Karpas-422 (cell line): ENCODE measurements at regions not wholly inside any gene's neighbourhood (a gene's known extent, or its start where the extent isn't known, plus 50 kb on each side); places are given as distances from the start of the nearest gene placed in this dataset.
"Not testable (repeated sequence)": the region's sequence is repeated elsewhere in the genome, so short reads cannot be mapped to it uniquely, and the experiment has no call there.

Experiments used
- DNase-seq: peaks from one replicate; pipeline ENCODE4 v3.0.0-alpha.2; 2015
- H2AFZ ChIP-seq: fragments of 200-600 bp; sonication (generic); 2 replicates; pipeline ENCODE4 v1.6.1; 2014; ENCODE audit warnings: antibody characterized with exemption, low read length, mixed read lengths
- H3K27ac ChIP-seq: fragments of 200-600 bp; sonication (generic); 2 replicates; pipeline ENCODE4 v1.5.1; 2014; ENCODE audit warnings: mild to moderate bottlenecking, low read length, moderate library complexity
- H3K27me3 ChIP-seq: fragments of 200-600 bp; sonication (generic); 2 replicates; pipeline ENCODE4 v1.6.1; 2014; ENCODE audit warnings: low read length, mixed read lengths
- H3K36me3 ChIP-seq: fragments of 200-600 bp; sonication (generic); 2 replicates; pipeline ENCODE4 v1.6.1; 2014; ENCODE audit warnings: low read length, mixed read lengths; ENCODE audit not compliant: insufficient read depth
- H3K4me1 ChIP-seq: fragments of 200-600 bp; sonication (generic); 2 replicates; pipeline ENCODE4 v1.6.1; 2014; ENCODE audit warnings: mild to moderate bottlenecking, low read length, mixed read lengths
- H3K4me2 ChIP-seq: fragments of 200-600 bp; sonication (generic); 2 replicates; pipeline ENCODE4 v1.6.1; 2014; ENCODE audit warnings: low read length, low read depth, mild to moderate bottlenecking; ENCODE audit not compliant: poor library complexity, severe bottlenecking
- H3K4me3 ChIP-seq: fragments of 200-600 bp; sonication (generic); 2 replicates; pipeline ENCODE4 v1.5.1; 2014; ENCODE audit warnings: mild to moderate bottlenecking, antibody characterized with exemption, low read length, mixed read lengths
- H3K79me2 ChIP-seq: fragments of 200-600 bp; sonication (generic); 2 replicates; pipeline ENCODE4 v1.6.1; 2014; ENCODE audit warnings: mild to moderate bottlenecking, low read length, mixed read lengths
- H3K9ac ChIP-seq: fragments of 200-600 bp; sonication (generic); 2 replicates; pipeline ENCODE4 v1.6.0; 2014; ENCODE audit warnings: low read length
- H3K9me2 ChIP-seq: fragments of 200-600 bp; sonication (generic), shearing (Covaris generic); replicated peaks from 2 replicates; pipeline ENCODE4 v1.6.0; 2014; ENCODE audit warnings: mild to moderate bottlenecking, low read length, moderate library complexity; ENCODE audit not compliant: insufficient read depth
- H3K9me3 ChIP-seq: fragments of 300-700, 200-600 bp; sonication (generic); 2 replicates; pipeline ENCODE4 v1.6.1; 2014; ENCODE audit warnings: low read length, mixed read lengths
- H4K20me1 ChIP-seq: fragments of 200-600 bp; sonication (generic); 2 replicates; pipeline ENCODE4 v1.6.1; 2014; ENCODE audit warnings: mild to moderate bottlenecking, antibody characterized with exemption, low read length, low read depth; ENCODE audit not compliant: insufficient read depth

DNA sequence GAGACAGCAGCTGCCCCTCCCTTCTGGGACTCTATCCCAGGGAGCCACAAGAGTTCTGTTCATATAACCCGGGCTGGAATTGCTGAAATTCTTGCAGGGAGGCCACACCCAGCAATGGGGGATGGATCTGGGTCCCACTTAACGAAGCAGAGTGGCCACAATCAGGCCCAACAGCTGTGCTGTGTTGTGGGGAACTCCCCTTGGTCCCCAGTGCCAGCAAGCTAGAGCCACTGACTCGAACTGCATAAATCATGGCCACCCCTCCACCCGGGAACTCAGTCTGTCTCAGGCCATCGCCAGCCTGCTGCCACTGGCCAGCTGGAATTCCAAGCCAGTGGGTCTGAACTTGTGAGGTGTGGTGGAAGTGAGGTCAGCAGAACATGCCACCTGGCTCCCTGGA is 111.1 kb downstream of the KLF8 start:
- no peak overlapping the region for H3K27ac ChIP-seq
- H3K4me2 ChIP-seq, result no peak overlapping the region
- no peaks in the 10 kb centered on the region for H3K9me3 ChIP-seq
- H3K4me3 ChIP-seq, result no peak overlapping the region
- no peak overlapping the region for H2AFZ ChIP-seq
- DNase-seq, result no peak
- no peak overlapping the region for H3K9ac ChIP-seq
- no peaks in the 10 kb centered on the region for H3K9me2 ChIP-seq
- no peaks in the 10 kb centered on the region for H3K36me3 ChIP-seq
- no peaks in the 10 kb centered on the region for H3K4me1 ChIP-seq
- H3K79me2 ChIP-seq, result no peaks in the 10 kb centered on the region
- no peaks in the 10 kb centered on the region for H3K27me3 ChIP-seq
- no peaks in the 10 kb centered on the region for H4K20me1 ChIP-seq

DNA sequence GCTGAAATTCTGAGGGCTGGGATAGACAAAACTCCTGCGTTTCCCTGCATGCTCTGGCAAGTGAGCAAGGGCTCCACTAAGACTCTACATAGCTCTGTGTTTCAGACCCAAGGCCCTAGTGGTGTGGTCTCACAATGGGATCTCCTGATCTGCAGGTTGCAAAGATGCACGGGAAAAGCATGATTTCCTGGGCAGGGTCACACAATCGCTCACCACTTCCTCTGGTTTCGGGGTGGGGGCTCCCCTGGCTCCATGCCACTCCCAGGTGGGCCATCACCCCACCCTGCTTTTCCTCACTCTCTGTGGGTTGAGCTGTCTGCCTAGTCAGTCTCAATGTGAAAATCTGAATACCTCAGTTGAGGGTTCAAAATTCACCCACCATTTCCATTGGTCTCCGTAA is 111.5 kb downstream of the KLF8 start:
- Histone ChIP-seq H2AFZ (no peak overlapping the region), H3K4me3 (no peak overlapping the region), H3K27me3 (no peaks in the 10 kb centered on the region), H3K4me1 (no peaks in the 10 kb centered on the region), H3K27ac (no peak overlapping the region), H3K4me2 (no peak overlapping the region), H3K9me3 (no peaks in the 10 kb centered on the region), H3K9ac (no peak overlapping the region), H3K79me2 (no peaks in the 10 kb centered on the region), H3K9me2 (no peaks in the 10 kb centered on the region), H3K36me3 (no peaks in the 10 kb centered on the region), H4K20me1 (no peaks in the 10 kb centered on the region)
- no peak for DNase-seq

DNA sequence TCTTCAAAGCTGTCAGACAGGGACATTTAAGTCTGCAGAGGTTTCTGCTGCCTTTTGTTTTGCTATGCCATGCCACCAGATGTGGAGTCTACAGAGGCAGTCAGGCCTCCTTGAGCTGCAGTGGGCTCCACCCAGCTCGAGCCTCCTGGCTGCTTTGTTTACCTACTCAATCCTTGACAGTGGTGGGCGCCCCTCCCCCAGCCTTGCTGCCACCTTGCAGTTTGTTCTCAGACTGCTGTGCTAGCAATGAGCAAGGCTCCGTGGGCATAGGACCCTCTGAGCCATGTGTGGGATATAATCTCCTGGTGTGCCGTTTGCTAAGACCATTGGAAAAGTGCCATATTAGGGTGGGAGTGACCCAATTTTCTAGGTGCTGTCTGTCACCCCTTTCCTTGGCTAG is 126.0 kb downstream of the KLF8 start:
- DNase-seq, H3K36me3 ChIP-seq, H3K27ac ChIP-seq, H3K4me3 ChIP-seq, H3K4me1 ChIP-seq, H3K9ac ChIP-seq, H3K4me2 ChIP-seq, H3K27me3 ChIP-seq, H3K9me2 ChIP-seq, H3K9me3 ChIP-seq, H2AFZ ChIP-seq, H3K79me2 ChIP-seq, H4K20me1 ChIP-seq: not testable (repeated sequence)

DNA sequence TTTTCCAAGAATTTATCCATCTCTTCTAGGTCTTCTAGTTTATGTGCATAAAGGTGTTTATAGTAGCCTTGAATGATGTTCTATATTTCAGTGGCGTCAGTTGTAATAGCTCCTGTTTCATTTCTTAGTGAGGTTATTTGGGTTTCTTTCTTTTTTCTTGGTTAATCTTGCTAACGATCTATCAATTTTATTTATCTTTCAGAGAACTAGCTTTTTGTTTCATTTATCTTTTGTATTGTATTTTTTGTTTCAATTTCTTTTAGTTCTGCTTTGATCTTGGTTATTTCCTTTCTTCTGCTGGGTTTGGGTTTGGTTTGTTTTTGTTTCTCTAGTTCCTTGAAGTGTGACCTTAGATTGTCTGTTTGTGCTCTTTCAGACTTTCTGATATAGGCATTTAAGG is 133.0 kb downstream of the KLF8 start:
- not testable (repeated sequence) for H3K27me3 ChIP-seq, H2AFZ ChIP-seq, DNase-seq, H3K36me3 ChIP-seq, H3K9ac ChIP-seq, H3K4me2 ChIP-seq, H3K9me3 ChIP-seq, H3K79me2 ChIP-seq, H3K4me1 ChIP-seq, H3K27ac ChIP-seq, H4K20me1 ChIP-seq, H3K4me3 ChIP-seq, H3K9me2 ChIP-seq

DNA sequence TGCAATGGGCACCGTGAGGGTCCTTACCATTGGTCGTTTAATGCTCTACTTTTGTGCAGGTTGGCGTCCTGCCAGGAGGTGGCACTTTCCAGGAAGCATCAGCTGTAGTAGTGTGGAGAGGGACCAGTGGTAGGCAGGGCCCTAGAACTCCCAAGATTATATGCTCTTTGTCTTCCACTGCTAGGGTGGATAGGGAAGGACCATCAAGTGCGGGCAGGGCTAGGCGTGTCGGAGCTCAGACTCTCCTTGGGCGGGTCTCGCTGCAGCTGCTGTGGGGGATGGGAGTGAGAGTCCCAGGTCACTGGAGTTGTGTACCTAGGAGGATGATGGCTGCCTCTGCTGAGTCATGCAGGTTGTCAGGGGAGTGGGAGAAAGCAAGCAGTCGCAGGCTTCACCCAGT is 134.7 kb downstream of the KLF8 start:
- no peaks in the 10 kb centered on the region for H4K20me1 ChIP-seq
- no peaks in the 10 kb centered on the region for H3K9me2 ChIP-seq
- H3K27ac ChIP-seq, result no peak overlapping the region
- H3K9me3 ChIP-seq, result no peaks in the 10 kb centered on the region
- no peaks in the 10 kb centered on the region for H3K4me1 ChIP-seq
- H3K4me2 ChIP-seq, result no peak overlapping the region
- H3K4me3 ChIP-seq, result no peak overlapping the region
- DNase-seq, result no peak
- no peaks in the 10 kb centered on the region for H3K27me3 ChIP-seq
- H2AFZ ChIP-seq, result no peak overlapping the region
- no peaks in the 10 kb centered on the region for H3K36me3 ChIP-seq
- no peaks in the 10 kb centered on the region for H3K79me2 ChIP-seq
- H3K9ac ChIP-seq, result no peak overlapping the region

DNA sequence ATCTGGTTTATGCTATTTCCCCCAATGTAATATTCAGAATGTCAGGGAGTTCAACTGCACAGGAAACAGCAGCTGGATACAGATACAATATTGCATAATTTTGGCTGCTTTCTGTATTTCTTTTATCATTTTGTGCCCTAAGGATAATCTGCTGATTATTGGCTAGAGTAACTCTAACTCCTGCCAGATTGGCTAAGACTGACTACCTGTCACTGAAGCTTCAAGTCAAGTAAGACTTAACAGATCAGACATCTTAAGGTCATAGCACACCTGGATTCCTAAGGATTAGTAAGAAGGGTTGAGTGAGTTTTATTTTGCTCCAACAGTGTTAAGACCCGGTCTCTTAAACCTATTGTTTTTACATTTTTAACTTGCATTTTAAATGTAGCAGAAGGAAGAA is 136.8 kb downstream of the KLF8 start:
- Histone ChIP-seq H4K20me1 (no peaks in the 10 kb centered on the region), H3K27me3 (no peaks in the 10 kb centered on the region), H3K4me2 (no peak overlapping the region), H3K36me3 (no peaks in the 10 kb centered on the region), H3K9me2 (no peaks in the 10 kb centered on the region), H2AFZ (no peak overlapping the region), H3K4me3 (no peak overlapping the region), H3K79me2 (no peaks in the 10 kb centered on the region), H3K27ac (no peak overlapping the region), H3K9me3 (no peaks in the 10 kb centered on the region), H3K4me1 (no peaks in the 10 kb centered on the region), H3K9ac (no peak overlapping the region)
- DNase-seq, result no peak

DNA sequence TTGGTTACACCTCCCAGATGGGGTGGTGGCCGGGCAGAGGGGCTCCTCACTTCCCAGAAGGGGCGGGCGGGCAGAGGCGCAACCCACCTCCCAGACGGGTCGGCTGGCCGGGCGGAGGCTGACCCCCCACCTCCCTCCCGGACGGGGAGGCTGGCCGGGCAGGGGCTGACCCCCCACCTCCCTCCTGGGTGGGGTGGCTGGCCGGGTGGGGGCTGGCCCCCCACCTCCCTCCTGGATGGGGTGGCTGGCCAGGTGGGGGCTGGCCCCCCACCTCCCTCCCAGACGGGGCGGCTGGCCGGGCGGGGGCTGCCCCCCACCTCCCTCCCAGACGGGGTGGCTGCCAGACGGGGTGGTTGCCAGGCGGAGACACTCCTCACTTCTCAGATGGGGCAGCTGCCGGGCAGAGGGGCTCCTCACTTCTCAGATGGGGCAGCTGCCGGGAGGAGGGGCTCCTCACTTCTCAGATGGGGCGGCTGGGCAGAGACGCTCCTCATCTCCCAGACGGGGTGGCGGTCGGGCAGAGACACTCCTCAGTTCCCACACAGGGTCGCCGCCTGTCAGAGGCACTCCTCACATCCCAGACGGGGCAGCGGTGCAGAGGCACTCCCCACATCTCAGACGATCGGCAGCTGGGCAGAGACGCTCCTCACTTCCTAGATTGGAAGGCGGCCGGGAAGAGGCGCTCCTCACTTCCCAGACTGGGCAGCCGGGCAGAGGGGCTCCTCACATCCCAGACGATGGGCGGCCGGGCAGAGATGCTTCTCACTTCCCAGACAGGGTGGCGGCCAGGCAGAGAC is 148.0 kb downstream of the KLF8 start:
- H3K9me2 ChIP-seq, H2AFZ ChIP-seq, H3K79me2 ChIP-seq, H3K27me3 ChIP-seq, H3K27ac ChIP-seq, DNase-seq, H3K4me2 ChIP-seq, H3K4me3 ChIP-seq, H3K4me1 ChIP-seq, H3K36me3 ChIP-seq, H3K9me3 ChIP-seq, H3K9ac ChIP-seq, H4K20me1 ChIP-seq: not testable (repeated sequence)

DNA sequence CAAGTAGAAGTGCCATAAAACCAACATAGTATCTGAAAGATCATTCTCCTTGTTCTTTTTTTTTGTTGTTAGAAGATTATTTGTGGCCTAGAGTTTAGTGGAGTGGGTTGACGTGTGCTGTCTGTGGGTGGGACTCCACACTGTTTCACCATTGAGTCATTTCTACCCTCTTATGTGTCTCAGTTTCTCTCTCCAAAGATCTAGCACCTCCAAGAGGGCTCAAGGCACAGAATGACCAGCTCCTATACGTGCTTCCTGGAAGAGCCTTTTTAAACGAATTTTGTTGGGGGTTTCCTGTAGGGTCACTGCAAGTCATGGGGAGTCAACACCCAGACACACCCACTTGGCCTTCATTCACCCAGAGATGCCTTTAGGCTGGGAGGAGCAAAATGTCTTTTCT is 150.1 kb downstream of the KLF8 start:
- no peaks in the 10 kb centered on the region for H3K36me3 ChIP-seq
- no peak overlapping the region for H3K9ac ChIP-seq
- no peaks in the 10 kb centered on the region for H3K27me3 ChIP-seq

DNA sequence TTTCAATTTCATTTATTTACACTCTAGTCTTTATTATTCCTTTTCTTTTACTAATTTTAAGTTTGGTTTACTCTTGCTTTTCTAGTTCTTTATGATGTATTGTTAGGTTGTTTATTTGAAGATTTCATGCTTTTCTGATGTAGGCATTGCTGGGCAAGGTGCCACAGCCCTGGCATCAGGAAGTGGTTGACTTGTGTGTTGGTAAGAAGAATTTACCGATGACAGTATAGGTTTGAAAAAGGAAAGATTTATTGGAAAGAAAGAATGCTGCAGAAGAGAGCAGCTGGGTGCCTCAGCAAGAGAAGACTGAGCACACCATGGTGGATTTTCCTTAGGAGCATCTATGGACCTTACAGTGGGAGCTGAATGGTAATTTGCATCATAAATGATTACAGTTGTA is 153.2 kb downstream of the KLF8 start:
- H3K27me3 ChIP-seq, result no peaks in the 10 kb centered on the region
- no peaks in the 10 kb centered on the region for H3K36me3 ChIP-seq
- H3K27ac ChIP-seq, result no peak overlapping the region
- H3K4me1 ChIP-seq, result no peaks in the 10 kb centered on the region
- H3K9ac ChIP-seq, result no peak overlapping the region
- no peak overlapping the region for H2AFZ ChIP-seq
- no peaks in the 10 kb centered on the region for H3K79me2 ChIP-seq
- no peak overlapping the region for H3K4me3 ChIP-seq
- H3K4me2 ChIP-seq, result no peak overlapping the region
- H4K20me1 ChIP-seq, result no peaks in the 10 kb centered on the region
- no peak for DNase-seq
- H3K9me2 ChIP-seq, result no peaks in the 10 kb centered on the region
- no peaks in the 10 kb centered on the region for H3K9me3 ChIP-seq

More for the DNA sequence above, 150.1 kb downstream of the KLF8 start:
- H2AFZ ChIP-seq, result no peak overlapping the region
- H3K27ac ChIP-seq, result no peak overlapping the region
- H3K9me3 ChIP-seq, result no peaks in the 10 kb centered on the region
- no peaks in the 10 kb centered on the region for H3K79me2 ChIP-seq
- H3K9me2 ChIP-seq, result no peaks in the 10 kb centered on the region
- H3K4me1 ChIP-seq, result no peaks in the 10 kb centered on the region
- H3K4me3 ChIP-seq, result no peak overlapping the region
- H4K20me1 ChIP-seq, result no peaks in the 10 kb centered on the region
- no peak for DNase-seq
- no peak overlapping the region for H3K4me2 ChIP-seq
